ENCODE measurements at regions not wholly inside any gene's neighbourhood (a gene's known extent, or its start where the extent isn't known, plus 50 kb on each side); places are given as distances from the start of the nearest gene placed in this dataset.

GRCh38 chr18:9047715-9048114 is 54.8 kb upstream of the NDUFV2 start:
- no peak for TF ChIP-seq CTCF (conservative IDR thresholded peaks at IDR 0.05; ENCODE audit: low read length)
- TF ChIP-seq EZH2phosphoT487 (IDR thresholded peaks at IDR 0.05; ENCODE audit: borderline replicate concordance), result no peak
